Activated CD8-positive, alpha-beta T cell treated with anti-CD3 and anti-CD28 coated beads, Interleukin-2, amount 10 ng/mL, durations not matched to agents 7 days and 5 days (primary cell): ENCODE measurements at regions not wholly inside any gene's neighbourhood (a gene's known extent, or its start where the extent isn't known, plus 50 kb on each side); places are given as distances from the start of the nearest gene placed in this dataset.
A peak's percentile ranks its signal among the peaks of the same experiment; 100 is the strongest.
"Not testable (repeated sequence)": the region's sequence is repeated elsewhere in the genome, so short reads cannot be mapped to it uniquely, and the experiment has no call there.

Experiments used
- ATAC-seq: fragments of 150-1000 bp; cut with Tn5 transposase; one replicate; pipeline ENCODE4 v1.10.0; 2021; ENCODE audit warnings: moderate library complexity
- CTCF ChIA-PET: fragments of 350-600 bp; sonication (Branson Sonifier 250); formaldehyde crosslinking; loops from one replicate; lab custom pipeline; 2021; ENCODE audit warnings: antibody characterized with exemption; lab: Charles Lee
- POLR2A ChIA-PET: fragments of 350-600 bp; sonication (Branson Sonifier 250); formaldehyde crosslinking; loops from one replicate; lab custom pipeline; 2021; ENCODE audit warnings: antibody characterized with exemption; lab: Charles Lee
- DNase-seq: peaks from one replicate; pipeline ENCODE4 v3.0.0-alpha.2; 2020
- H3K27ac Mint-ChIP-seq: one replicate; pipeline ENCODE4 v1.8.0; 2021; ENCODE audit warnings: mild to moderate bottlenecking, mixed read lengths
- H3K27me3 Mint-ChIP-seq: one replicate; pipeline ENCODE4 v1.8.0; 2021; ENCODE audit warnings: low read depth, mixed read lengths
- H3K36me3 Mint-ChIP-seq: one replicate; pipeline ENCODE4 v1.8.0; 2021; ENCODE audit warnings: low read depth, mixed read lengths
- H3K4me1 Mint-ChIP-seq: one replicate; pipeline ENCODE4 v1.8.0; 2021; ENCODE audit warnings: low read depth, mixed read lengths
- H3K4me3 Mint-ChIP-seq: one replicate; pipeline ENCODE4 v1.8.0; 2021; ENCODE audit warnings: mild to moderate bottlenecking, mixed read lengths
- H3K9me3 Mint-ChIP-seq: one replicate; pipeline ENCODE4 v1.8.0; 2022; ENCODE audit warnings: mixed read lengths; ENCODE audit not compliant: insufficient read depth

GRCh38 chr9:86636519-86636918 is 282.3 kb upstream of the TUT7 start:
- DNase-seq = no peak
- Mint-ChIP-seq H3K36me3 (no peaks in the 10 kb centered on the region), H3K4me1 (no peaks in the 10 kb centered on the region), H3K27ac (no peak overlapping the region), H3K9me3 (no peaks in the 10 kb centered on the region), H3K27me3 (peaks cover 2% of the 10 kb centered on the region), H3K4me3 (no peak overlapping the region)
- CTCF ChIA-PET = no interaction called here
- no peak for ATAC-seq
- POLR2A ChIA-PET = no interaction called here

- Mint-ChIP-seq H3K9me3 (no peaks in the 10 kb centered on the region), H3K4me1 (no peaks in the 10 kb centered on the region), H3K27me3 (peaks cover 2% of the 10 kb centered on the region), H3K4me3 (no peak overlapping the region), H3K36me3 (no peaks in the 10 kb centered on the region), H3K27ac (no peak overlapping the region)
- ATAC-seq = no peak
- DNase-seq = no peak
- ChIA-PET POLR2A (no interaction called here), CTCF (no interaction called here)
These were observed 281.8 kb upstream of the TUT7 start for GRCh38 chr9:86636038-86636437.

GRCh38 chr9:86634501-86634900 is 280.3 kb upstream of the TUT7 start:
- Mint-ChIP-seq H3K36me3 (no peaks in the 10 kb centered on the region), H3K4me1 (no peaks in the 10 kb centered on the region), H3K27ac (no peak overlapping the region)

GRCh38 chr9:86633945-86634344 is 279.7 kb upstream of the TUT7 start:
- Mint-ChIP-seq H3K27ac (no peak overlapping the region), H3K4me3 (no peak overlapping the region), H3K27me3 (peaks cover 2% of the 10 kb centered on the region), H3K4me1 (no peaks in the 10 kb centered on the region), H3K36me3 (no peaks in the 10 kb centered on the region), H3K9me3 (no peaks in the 10 kb centered on the region)
- ChIA-PET POLR2A (no interaction called here), CTCF (no interaction called here)
- no peak for ATAC-seq
- DNase-seq = no peak

More at GRCh38 chr9:86634501-86634900, 280.3 kb upstream of the TUT7 start:
- DNase-seq (no peak), ATAC-seq (no peak)
- ChIA-PET CTCF (no interaction called here), POLR2A (no interaction called here)
- Mint-ChIP-seq H3K9me3 (no peaks in the 10 kb centered on the region), H3K4me3 (no peak overlapping the region), H3K27me3 (peaks cover 2% of the 10 kb centered on the region)

GRCh38 chr9:86632537-86632936 is 278.3 kb upstream of the TUT7 start:
- Mint-ChIP-seq H3K9me3 (no peaks in the 10 kb centered on the region), H3K36me3 (no peaks in the 10 kb centered on the region), H3K4me1 (no peaks in the 10 kb centered on the region), H3K27ac (no peak overlapping the region), H3K4me3 (no peak overlapping the region), H3K27me3 (peaks cover 2% of the 10 kb centered on the region)
- ATAC-seq (no peak), DNase-seq (no peak)
- CTCF ChIA-PET = no interaction called here
- POLR2A ChIA-PET = no interaction called here

GRCh38 chr9:86629530-86629929 is 275.3 kb upstream of the TUT7 start:
- POLR2A ChIA-PET = no interaction called here
- DNase-seq (no peak), ATAC-seq (no peak)
- CTCF ChIA-PET = no interaction called here
- H3K4me1 Mint-ChIP-seq = no peaks in the 10 kb centered on the region
- H3K27ac Mint-ChIP-seq = no peak overlapping the region
- no peaks in the 10 kb centered on the region for H3K27me3 Mint-ChIP-seq
- H3K36me3 Mint-ChIP-seq = no peaks in the 10 kb centered on the region
- no peaks in the 10 kb centered on the region for H3K9me3 Mint-ChIP-seq
- no peak overlapping the region for H3K4me3 Mint-ChIP-seq

GRCh38 chr9:86626802-86627201 is 272.6 kb upstream of the TUT7 start:
- Mint-ChIP-seq H3K27ac (no peak overlapping the region), H3K27me3 (no peaks in the 10 kb centered on the region), H3K36me3 (no peaks in the 10 kb centered on the region), H3K4me1 (no peaks in the 10 kb centered on the region), H3K9me3 (no peaks in the 10 kb centered on the region), H3K4me3 (no peak overlapping the region)
- CTCF ChIA-PET = no interaction called here
- no peak for ATAC-seq
- POLR2A ChIA-PET = no interaction called here
- no peak for DNase-seq

GRCh38 chr9:86624630-86625029 is 270.4 kb upstream of the TUT7 start:
- ChIA-PET POLR2A (no interaction called here), CTCF (no interaction called here)
- no peaks in the 10 kb centered on the region for H3K36me3 Mint-ChIP-seq
- H3K4me3 Mint-ChIP-seq = no peak overlapping the region
- H3K27ac Mint-ChIP-seq = no peak overlapping the region
- no peak for ATAC-seq
- H3K9me3 Mint-ChIP-seq = no peaks in the 10 kb centered on the region
- no peaks in the 10 kb centered on the region for H3K4me1 Mint-ChIP-seq
- DNase-seq = no peak
- H3K27me3 Mint-ChIP-seq = no peaks in the 10 kb centered on the region

- Mint-ChIP-seq H3K9me3 (no peaks in the 10 kb centered on the region), H3K27me3 (no peaks in the 10 kb centered on the region), H3K4me3 (no peak overlapping the region), H3K36me3 (no peaks in the 10 kb centered on the region), H3K27ac (no peak overlapping the region), H3K4me1 (no peaks in the 10 kb centered on the region)
- ATAC-seq (no peak), DNase-seq (peak; percentile 20)
- POLR2A ChIA-PET = interaction anchor here (0.6 kb wide), 1 partner anchor 827 kb away, joined by 3 read pairs; no protein-coding TSS in a partner anchor
- CTCF ChIA-PET = interaction anchor here (0.7 kb wide), 2 partner anchors 710 kb away, joined by 3 read pairs; no protein-coding TSS in a partner anchor
These were observed 260.9 kb upstream of the TUT7 start for GRCh38 chr9:86614871-86615849.

- CTCF ChIA-PET = interaction anchor here (0.7 kb wide), 1 partner anchor 16 kb away, joined by 3 read pairs; no protein-coding TSS in a partner anchor
- no peak for DNase-seq
- H3K27ac Mint-ChIP-seq = no peak overlapping the region
- H3K36me3 Mint-ChIP-seq = no peaks in the 10 kb centered on the region
- no peaks in the 10 kb centered on the region for H3K4me1 Mint-ChIP-seq
- no peak overlapping the region for H3K4me3 Mint-ChIP-seq
- no peaks in the 10 kb centered on the region for H3K27me3 Mint-ChIP-seq
- no peaks in the 10 kb centered on the region for H3K9me3 Mint-ChIP-seq
- no peak for ATAC-seq
- POLR2A ChIA-PET = no interaction called here
These were observed 259.7 kb upstream of the TUT7 start for GRCh38 chr9:86613943-86614342.

GRCh38 chr9:86611534-86611933 is 257.3 kb upstream of the TUT7 start:
- CTCF ChIA-PET, H3K27ac Mint-ChIP-seq, H3K9me3 Mint-ChIP-seq: not testable (repeated sequence)

GRCh38 chr9:86605303-86605702 is 251.1 kb upstream of the TUT7 start:
- ATAC-seq (no peak), DNase-seq (no peak)
- no peaks in the 10 kb centered on the region for H3K4me1 Mint-ChIP-seq
- no peak overlapping the region for H3K27ac Mint-ChIP-seq
- POLR2A ChIA-PET = no interaction called here
- no peak overlapping the region for H3K4me3 Mint-ChIP-seq
- CTCF ChIA-PET = no interaction called here
- no peaks in the 10 kb centered on the region for H3K36me3 Mint-ChIP-seq
- peaks cover 2% of the 10 kb centered on the region for H3K27me3 Mint-ChIP-seq
- no peaks in the 10 kb centered on the region for H3K9me3 Mint-ChIP-seq

More at GRCh38 chr9:86611534-86611933, 257.3 kb upstream of the TUT7 start:
- H3K27me3 Mint-ChIP-seq, H3K4me3 Mint-ChIP-seq, POLR2A ChIA-PET, DNase-seq, ATAC-seq, H3K4me1 Mint-ChIP-seq, H3K36me3 Mint-ChIP-seq: not testable (repeated sequence)
